ENCODE measurements at regions not wholly inside any gene's neighbourhood (a gene's known extent, or its start where the extent isn't known, plus 50 kb on each side); places are given as distances from the start of the nearest gene placed in this dataset.

- Mint-ChIP-seq H3K27ac (ENCODE audit: unreplicated experiment) (peak overlapping the region; percentile 17), H3K36me3 (ENCODE audit: low read depth) (no peaks in the 10 kb centered on the region), H3K27me3 (ENCODE audit: low read depth) (no peaks in the 10 kb centered on the region), H3K4me3 (ENCODE audit: unreplicated experiment) (no peak overlapping the region), H3K4me1 (ENCODE audit: low read depth) (peaks cover 8% of the 10 kb centered on the region), H3K9me3 (ENCODE audit: low read depth) (no peaks in the 10 kb centered on the region)
- no peak for DNase-seq (ENCODE audit: low spot score)
- no peak for TF ChIP-seq CTCF (IDR thresholded peaks at IDR 0.05)
Observed at GRCh38 chr7:17617857-17618651, 319.6 kb downstream of the AHR start.

GRCh38 chr7:17618652-17618974 is 320.2 kb downstream of the AHR start:
- Mint-ChIP-seq H3K27ac (ENCODE audit: unreplicated experiment) (no peak overlapping the region), H3K4me1 (ENCODE audit: low read depth) (peaks cover 14% of the 10 kb centered on the region), H3K36me3 (ENCODE audit: low read depth) (no peaks in the 10 kb centered on the region), H3K9me3 (ENCODE audit: low read depth) (no peaks in the 10 kb centered on the region), H3K27me3 (ENCODE audit: low read depth) (no peaks in the 10 kb centered on the region), H3K4me3 (ENCODE audit: unreplicated experiment) (no peak overlapping the region)
- no peak for DNase-seq (ENCODE audit: low spot score)
- no peak for TF ChIP-seq CTCF (IDR thresholded peaks at IDR 0.05)

GRCh38 chr7:17619196-17619818 is 320.9 kb downstream of the AHR start:
- H3K9me3 Mint-ChIP-seq (ENCODE audit: low read depth) = no peaks in the 10 kb centered on the region
- peaks cover 21% of the 10 kb centered on the region for H3K4me1 Mint-ChIP-seq (ENCODE audit: low read depth)
- no peaks in the 10 kb centered on the region for H3K27me3 Mint-ChIP-seq (ENCODE audit: low read depth)
- H3K36me3 Mint-ChIP-seq (ENCODE audit: low read depth) = no peaks in the 10 kb centered on the region
- no peak for TF ChIP-seq CTCF (IDR thresholded peaks at IDR 0.05)
- DNase-seq (ENCODE audit: low spot score) = no peak
- H3K4me3 Mint-ChIP-seq (ENCODE audit: unreplicated experiment) = no peak overlapping the region
- no peak overlapping the region for H3K27ac Mint-ChIP-seq (ENCODE audit: unreplicated experiment)

GRCh38 chr7:17620566-17620965 is 319.7 kb downstream of the SNX13 start:
- H3K27me3 Mint-ChIP-seq (ENCODE audit: low read depth) = no peaks in the 10 kb centered on the region
- H3K27ac Mint-ChIP-seq (ENCODE audit: unreplicated experiment) = no peak overlapping the region
- H3K4me1 Mint-ChIP-seq (ENCODE audit: low read depth) = peaks cover 33% of the 10 kb centered on the region
- no peak for DNase-seq (ENCODE audit: low spot score)
- H3K36me3 Mint-ChIP-seq (ENCODE audit: low read depth) = no peaks in the 10 kb centered on the region
- H3K9me3 Mint-ChIP-seq (ENCODE audit: low read depth) = no peaks in the 10 kb centered on the region
- TF ChIP-seq CTCF (IDR thresholded peaks at IDR 0.05) = no peak
- H3K4me3 Mint-ChIP-seq (ENCODE audit: unreplicated experiment) = no peak overlapping the region

- Mint-ChIP-seq H3K9me3 (ENCODE audit: low read depth) (no peaks in the 10 kb centered on the region), H3K27ac (ENCODE audit: unreplicated experiment) (no peak overlapping the region), H3K4me3 (ENCODE audit: unreplicated experiment) (no peak overlapping the region), H3K27me3 (ENCODE audit: low read depth) (no peaks in the 10 kb centered on the region), H3K36me3 (ENCODE audit: low read depth) (no peaks in the 10 kb centered on the region), H3K4me1 (ENCODE audit: low read depth) (peaks cover 31% of the 10 kb centered on the region)
- DNase-seq (ENCODE audit: low spot score) = no peak
- no peak for TF ChIP-seq CTCF (IDR thresholded peaks at IDR 0.05)
Observed at GRCh38 chr7:17622451-17622850, 317.8 kb downstream of the SNX13 start.

Measured in chondrocyte (in vitro differentiated cells).